T-helper 2 cell (primary cell): ENCODE measurements at regions not wholly inside any gene's neighbourhood (a gene's known extent, or its start where the extent isn't known, plus 50 kb on each side); places are given as distances from the start of the nearest gene placed in this dataset.
"Not testable (repeated sequence)": the region's sequence is repeated elsewhere in the genome, so short reads cannot be mapped to it uniquely, and the experiment has no call there.

Experiments used
- DNase-seq, 5 experiments: peaks; one replicate each; pipeline versions ENCODE4 v3.0.0 to v3.0.0-alpha.2; 2012 to 2022

- DNase-seq = no peak
Measured at GRCh38 chr10:55740110-55740509, 620.9 kb downstream of the ZWINT start.

GRCh38 chr10:55734112-55734511 is 626.9 kb downstream of the ZWINT start:
- DNase-seq = no peak

- no peak for DNase-seq
Measured at GRCh38 chr10:55704950-55705349, 656.1 kb downstream of the ZWINT start.

GRCh38 chr10:55668326-55668922 is 692.6 kb downstream of the ZWINT start:
- DNase-seq = no peak

DNA sequence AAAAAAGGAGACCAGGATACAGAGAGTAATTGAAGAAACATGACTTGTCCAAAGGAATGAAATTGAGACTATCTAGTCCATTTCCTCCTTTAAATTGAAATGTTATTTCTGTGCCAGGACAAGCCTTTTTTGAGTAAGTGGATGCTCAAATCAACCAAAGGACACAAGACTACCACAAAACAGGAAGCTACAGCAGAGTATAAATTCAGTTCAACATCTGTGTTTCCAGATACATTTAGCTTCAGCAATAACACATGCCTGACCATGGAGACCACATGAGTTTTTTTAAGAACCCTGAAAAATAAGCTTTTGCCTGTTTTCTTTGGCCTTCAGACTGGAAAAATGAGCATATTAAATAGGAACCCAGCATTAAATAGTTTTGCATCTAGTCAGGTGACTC is 707.5 kb downstream of the ZWINT start:
- no peak for DNase-seq

DNA sequence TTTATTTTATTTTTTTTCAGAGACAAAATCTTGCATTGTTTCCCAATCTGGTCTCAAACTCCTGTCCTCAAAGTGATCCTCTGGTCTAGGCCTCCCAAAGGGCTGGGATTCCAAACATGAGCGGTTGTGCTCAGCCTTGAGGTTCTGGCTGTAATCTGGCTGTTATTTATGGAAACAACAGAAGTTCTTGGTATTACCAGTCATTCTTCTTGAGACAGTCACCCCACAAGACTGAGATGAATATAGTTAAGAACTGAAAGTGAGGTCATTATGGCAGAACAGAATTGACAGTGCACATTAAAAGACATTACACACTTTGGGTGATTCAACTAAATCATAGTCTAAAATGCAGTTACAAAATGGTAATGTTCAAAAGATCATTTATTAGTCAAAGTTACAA is 719.5 kb downstream of the ZWINT start:
- DNase-seq = no peak

DNA sequence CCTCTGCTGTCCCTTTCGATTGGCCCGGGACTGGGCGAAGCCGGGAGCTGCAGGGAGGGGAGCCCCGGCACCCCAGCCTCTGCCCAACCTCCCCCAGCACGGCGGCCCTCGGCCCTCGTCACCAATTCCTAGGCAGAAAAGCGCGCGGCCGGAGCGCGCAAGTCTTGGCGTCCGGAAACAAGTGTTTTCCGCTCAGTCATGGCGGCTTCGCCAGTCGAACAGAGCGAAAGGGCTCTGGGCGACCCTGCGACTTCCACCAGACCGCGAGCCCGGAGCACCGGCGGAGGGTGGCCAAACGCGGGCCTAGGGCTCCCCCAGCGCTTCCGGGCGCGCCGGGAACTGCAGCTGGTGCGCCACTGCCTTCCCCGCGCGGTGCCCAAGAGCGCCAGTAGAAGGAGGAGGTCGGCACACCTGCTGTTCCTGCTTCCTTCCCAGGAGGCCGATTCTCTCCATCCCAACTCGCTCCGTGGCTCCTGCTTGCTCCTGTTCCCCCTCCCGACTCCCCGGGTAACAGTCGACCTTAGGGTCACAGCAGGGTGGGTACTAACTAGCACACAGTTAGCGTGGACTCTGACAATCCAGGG is 729.9 kb downstream of the ZWINT start:
- peak in 1 of 5 experiments; percentile 44 for DNase-seq

DNA sequence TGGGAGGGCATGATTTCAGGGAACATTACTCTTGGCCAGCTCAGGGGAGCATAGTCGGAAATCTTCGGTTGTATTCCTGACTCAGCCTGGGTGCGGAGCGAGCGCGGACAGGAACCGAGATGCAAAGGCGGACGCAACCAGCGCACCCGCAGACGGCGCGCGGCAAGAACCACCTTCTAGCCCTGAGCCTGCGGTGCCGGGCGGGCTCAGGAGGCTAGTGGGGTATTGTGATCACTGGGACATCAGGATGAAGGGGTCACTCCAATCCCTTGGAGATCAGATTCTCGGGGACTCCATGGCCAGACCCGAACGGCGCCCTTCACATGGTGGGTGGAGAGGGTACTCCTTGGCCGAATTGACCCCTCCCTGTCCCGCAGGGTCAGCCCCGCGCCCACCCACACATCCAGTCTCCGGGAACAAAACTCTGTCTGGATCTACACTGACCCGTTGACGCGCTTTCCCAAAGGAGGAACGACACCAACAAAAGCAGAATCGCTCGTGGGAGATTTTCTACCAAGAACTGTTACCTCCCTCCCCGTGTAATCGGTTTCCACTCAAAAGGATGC is 730.5 kb downstream of the ZWINT start:
- DNase-seq = peak in 1 of 5 experiments; percentile 4

- DNase-seq = no peak
Measured at GRCh38 chr10:55629793-55630490, 731.1 kb downstream of the ZWINT start.

DNA sequence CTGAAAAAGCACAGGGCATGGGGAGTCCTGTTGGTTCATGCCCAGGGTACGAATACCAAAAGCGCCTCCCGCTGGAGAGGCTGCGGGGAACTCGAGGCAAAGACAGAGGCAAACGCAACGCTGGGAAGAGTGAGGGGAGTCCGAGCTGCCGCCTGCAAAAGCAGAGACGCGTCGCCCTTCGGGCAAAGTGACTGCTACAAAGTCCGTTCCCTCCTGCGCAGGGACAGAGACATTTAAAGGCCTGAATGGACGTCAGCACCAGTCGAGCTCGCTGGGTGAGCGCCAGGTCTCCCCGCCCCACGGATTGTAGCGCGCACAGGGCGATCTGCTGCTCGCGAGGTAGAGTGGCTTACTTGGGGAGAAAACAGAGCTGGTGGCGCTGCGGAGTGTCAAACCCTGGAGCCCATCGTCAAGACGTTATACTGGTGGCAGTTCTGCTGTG is 732.8 kb downstream of the ZWINT start:
- no peak for DNase-seq

- no peak for DNase-seq
Measured at GRCh38 chr10:55627501-55628051, 733.5 kb downstream of the ZWINT start.

DNA sequence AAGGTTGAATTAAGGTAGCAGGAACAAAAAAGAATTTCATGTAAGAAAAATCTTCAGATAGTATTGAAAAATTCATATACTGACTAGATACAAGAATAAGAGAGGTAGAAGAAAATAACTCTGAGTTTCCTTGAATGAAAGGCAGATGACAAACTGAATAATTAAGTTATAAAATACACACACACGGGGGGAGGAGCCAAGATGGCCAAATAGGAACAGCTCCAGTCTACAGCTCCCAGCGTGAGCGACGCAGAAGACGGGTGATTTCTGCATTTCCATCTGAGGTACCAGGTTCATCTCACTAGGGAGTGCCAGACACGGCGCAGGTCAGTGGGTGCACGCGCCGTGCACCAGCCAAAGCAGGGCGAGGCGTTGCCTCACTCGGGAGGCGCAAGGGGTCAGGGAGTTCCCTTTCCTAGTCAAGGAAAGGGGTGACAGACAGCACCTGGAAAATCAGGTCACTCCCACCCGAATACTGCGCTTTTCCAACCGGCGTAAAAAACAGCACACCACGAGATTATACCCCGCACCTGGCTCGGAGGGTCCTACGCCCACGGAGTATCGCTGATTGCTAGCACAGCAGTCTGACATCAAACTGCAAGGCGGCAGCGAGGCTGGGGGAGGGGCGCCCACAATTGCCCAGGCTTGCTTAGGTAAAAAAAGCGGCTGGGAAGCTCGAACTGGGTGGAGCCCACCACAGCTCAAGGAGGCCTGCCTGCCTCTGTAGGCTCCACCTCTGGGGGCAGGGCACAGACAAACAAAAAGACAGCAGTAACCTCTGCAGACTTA is 759.2 kb downstream of the ZWINT start:
- DNase-seq = not testable (repeated sequence)

DNA sequence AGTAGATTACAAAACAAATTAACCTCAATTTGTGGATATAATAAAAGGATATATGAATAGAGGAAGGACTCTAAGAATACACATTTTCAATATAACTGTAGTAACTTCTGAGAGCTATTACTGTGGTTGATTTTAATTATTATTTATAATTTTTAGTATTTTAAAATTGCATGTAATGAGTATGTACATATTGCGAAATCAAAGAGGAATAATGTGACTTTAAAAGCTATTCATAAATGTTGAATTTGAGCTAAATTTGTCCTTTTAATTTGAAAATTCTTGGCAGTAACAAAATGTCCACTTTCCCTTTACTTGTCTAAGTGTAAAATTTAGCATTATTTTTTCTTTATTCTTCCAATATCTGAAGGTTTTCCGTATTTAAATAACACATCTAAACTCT is 750.6 kb upstream of the PCDH15 start:
- no peak for DNase-seq

DNA sequence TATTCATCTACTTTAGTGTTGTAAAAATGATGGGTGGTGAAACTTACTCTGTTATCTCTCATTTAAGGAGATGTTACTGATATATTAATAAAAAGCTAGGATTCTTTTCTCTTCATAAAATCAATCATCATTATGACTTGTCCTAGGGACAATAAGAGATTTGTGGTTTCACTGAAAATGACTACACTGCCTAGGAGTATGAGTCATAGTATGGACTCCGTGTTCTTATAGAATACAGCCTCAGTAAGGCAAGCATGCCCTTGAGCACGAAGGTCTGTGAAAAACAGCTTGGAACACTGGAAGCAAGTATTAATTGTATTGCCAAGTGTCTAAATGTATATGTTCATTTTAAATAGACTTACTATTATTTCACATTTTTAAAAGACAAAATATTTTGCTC is 749.2 kb upstream of the PCDH15 start:
- no peak for DNase-seq

- not testable (repeated sequence) for DNase-seq
Measured at GRCh38 chr10:55537497-55537896, 736.5 kb upstream of the PCDH15 start.

DNA sequence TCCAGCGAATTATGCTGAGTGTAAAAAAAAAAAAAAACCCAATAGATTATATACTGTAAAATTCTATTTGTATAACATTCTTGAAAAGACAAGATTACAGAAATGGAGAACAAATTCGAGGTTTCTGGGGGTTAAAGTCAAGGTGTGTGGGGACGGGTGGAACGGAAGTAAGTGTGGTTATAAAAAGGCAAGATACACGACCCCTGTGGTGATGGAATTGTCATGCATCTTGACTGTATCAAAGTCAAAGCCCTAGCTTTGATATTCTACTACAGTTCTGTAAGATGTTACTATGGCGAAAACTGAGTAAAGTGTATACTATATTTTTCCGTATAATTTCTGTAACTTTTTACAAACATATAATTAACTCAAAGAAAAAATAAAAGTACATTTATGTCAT is 718.2 kb upstream of the PCDH15 start:
- DNase-seq = no peak

GRCh38 chr10:55518416-55518815 is 717.4 kb upstream of the PCDH15 start:
- not testable (repeated sequence) for DNase-seq

DNA sequence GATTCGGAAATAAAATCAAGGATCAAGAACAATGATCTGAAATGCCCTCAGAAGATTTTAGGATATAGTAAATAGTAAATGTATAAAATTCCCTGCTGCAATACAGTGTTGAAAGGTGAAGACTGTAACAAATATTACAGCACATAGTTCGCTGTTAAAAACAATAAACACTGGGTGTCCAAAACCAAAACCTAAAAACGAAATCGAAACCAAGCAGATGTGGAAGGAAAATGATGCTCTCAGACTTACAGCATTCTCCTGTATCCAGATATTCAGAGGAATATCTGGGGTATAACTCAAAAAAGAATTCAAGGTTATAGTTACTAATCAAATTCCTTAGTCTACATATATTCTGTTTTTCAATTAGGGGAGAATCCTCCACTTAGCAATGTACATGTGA is 708.1 kb upstream of the PCDH15 start:
- DNase-seq = no peak

- DNase-seq = peak in 1 of 5 experiments; percentile 3
Measured at GRCh38 chr10:55500931-55501559, 700.0 kb upstream of the PCDH15 start.

GRCh38 chr10:55497893-55498499 is 697.0 kb upstream of the PCDH15 start:
- DNase-seq = no peak

DNA sequence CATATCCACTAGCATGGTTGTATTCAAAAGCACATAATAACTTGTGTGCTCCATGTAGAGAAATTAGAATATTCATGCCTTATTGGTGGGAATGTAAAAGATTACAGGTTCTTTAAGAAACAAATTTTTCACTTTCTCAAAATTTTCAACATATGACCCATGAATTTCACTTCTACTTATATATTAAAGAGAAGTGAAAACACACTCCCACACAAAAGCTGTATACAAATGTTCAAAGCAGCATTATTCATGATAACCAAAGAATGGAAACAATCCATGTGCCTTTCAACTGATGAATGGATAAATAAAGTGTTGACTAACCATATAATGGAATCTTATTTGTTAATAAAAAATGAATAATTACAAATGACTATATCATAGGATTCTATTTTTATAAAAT is 694.5 kb upstream of the PCDH15 start:
- DNase-seq = no peak

GRCh38 chr10:55491712-55492111 is 690.7 kb upstream of the PCDH15 start:
- no peak for DNase-seq
